GM19452 (cell line): ENCODE measurements at regions not wholly inside any gene's neighbourhood (a gene's known extent, or its start where the extent isn't known, plus 50 kb on each side); places are given as distances from the start of the nearest gene placed in this dataset.

Experiments used
- ATAC-seq: cut with Tn5 transposase; IDR thresholded peaks from one replicate; pipeline ENCODE4 v1.9.1; 2021; ENCODE audit not compliant: unreplicated experiment

GRCh38 chr6:2563635-2564034, 187.1 kb downstream of the MYLK4 start:
- peak; percentile 69 for ATAC-seq

DNA sequence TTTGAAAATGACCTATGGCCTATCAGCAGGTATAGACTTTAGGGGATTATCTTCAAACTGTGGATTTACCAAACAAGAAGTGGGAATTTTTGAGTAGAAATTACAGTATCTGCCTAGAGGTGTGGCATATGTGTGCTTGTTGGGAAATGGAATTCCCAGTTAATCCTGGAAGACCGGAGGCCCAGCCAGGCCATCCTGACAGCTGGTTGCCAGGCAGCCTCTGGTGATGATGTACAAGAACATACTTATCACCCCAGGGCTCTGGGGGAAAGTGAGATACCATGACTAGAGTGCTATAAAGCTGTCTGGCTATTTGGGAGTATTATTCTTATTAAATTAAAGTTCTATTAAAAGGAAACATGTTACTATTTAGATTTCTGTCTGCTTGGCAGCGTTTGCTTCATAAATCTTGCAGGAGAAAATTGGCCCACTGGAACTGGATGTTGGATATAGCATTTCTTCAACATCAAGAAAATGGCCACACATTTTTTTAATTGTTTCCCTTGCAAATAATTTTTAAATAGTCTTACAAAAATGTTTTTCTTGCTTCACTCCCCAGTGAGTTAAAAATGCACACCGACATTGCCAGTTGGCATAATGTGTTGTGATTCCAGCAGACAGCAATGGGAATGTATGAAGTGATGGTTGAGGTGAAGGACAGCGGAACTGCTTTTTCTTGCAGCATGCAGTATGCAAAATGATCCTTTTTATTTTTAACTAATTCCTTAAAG, 187.8 kb downstream of the MYLK4 start:
- ATAC-seq, result no peak

GRCh38 chr6:2560917-2561698, 189.6 kb downstream of the MYLK4 start:
- ATAC-seq, result no peak

GRCh38 chr6:2560140-2560818, 190.4 kb downstream of the MYLK4 start:
- ATAC-seq, result no peak

DNA sequence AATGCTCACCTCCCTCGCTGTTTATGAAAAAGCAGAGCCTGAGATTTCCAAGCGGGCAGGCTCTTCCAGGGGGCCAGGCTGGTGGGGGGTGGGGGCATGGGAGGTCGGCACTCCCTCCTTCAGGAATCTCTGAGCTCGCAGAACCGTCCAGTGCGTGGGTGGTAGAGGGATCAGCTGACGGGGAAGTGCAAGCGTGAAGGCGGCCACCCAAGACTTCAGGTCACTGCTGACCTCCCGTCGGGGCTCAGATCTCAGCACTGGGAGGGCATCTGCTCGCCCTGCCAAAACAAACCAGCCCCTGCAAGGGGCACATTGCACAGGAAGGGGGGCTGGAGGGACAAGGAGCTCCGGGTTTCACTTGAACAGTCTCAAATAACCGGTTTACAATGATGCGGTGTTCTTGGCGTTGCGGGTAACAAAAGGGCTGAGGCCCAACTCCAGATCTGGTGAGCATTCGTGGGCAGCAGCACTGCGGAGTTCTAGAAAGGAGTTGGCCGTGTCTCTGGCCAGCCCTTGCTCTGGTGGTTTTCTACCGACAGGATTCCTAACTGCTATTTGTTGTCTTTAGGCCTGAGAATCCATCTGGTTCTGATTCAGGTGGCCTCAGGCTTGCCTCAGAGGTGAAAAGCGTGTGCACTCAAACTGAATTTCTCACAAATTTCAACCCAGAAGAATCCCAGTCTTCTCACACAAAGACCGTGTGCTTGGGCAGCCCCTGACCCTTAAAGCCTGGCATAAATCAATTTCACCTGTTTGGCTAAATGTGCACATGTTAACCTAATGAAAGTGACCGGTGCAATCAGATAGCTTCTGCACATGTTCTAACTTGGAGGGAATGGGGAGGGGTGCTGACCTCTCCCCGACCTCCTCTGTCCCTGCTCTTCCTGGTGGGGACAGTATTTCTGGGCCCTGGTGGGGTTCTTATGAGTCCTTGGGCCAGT, 191.6 kb downstream of the MYLK4 start:
- no peak for ATAC-seq

- ATAC-seq, result no peak
Measured at GRCh38 chr6:2558098-2558680, 192.5 kb downstream of the MYLK4 start.

DNA sequence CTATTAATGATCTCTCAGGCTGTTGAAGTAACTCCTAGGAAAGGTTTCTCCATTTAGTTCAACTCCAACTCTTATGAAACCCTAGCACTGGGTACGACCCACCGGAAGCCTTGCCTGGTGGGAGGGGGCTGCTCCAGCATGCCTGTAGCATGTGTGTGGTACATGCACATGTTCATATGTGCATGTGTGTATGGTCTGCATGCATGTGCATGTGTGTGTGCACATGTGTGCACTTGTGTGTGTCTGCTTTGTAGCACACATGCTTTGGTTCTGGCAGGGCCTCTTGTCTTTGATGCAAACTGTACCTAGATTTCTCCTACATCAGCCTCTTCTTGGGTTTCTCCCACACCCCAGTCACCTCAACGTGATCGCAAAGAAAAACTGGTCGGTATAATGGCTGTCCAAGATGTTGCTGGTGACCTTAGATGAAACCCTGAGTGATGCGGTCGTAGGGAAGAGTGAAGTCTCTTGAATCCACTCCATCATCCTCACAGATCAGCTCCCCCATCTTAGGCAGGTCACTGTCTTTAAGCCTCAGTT, 193.5 kb downstream of the MYLK4 start:
- no peak for ATAC-seq

DNA sequence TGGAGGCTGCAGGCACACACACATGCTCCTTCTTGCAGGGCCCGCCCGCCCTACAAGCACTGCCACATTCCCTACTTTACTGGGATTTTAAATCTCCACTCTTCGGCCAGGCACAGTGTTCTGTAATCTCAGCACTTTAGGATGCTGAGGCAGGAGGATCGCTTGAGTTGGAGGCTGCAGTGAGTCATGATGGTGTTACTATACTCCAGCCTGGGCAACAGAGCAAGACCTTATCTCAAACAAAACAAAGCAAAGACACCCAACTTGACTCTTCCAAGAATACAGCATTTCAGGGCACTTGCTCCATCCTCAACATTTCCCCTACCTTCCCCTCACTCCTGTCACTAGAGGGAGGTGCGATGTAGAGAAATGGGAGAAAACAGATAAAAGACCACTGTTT, 194.0 kb downstream of the MYLK4 start:
- ATAC-seq, result no peak

DNA sequence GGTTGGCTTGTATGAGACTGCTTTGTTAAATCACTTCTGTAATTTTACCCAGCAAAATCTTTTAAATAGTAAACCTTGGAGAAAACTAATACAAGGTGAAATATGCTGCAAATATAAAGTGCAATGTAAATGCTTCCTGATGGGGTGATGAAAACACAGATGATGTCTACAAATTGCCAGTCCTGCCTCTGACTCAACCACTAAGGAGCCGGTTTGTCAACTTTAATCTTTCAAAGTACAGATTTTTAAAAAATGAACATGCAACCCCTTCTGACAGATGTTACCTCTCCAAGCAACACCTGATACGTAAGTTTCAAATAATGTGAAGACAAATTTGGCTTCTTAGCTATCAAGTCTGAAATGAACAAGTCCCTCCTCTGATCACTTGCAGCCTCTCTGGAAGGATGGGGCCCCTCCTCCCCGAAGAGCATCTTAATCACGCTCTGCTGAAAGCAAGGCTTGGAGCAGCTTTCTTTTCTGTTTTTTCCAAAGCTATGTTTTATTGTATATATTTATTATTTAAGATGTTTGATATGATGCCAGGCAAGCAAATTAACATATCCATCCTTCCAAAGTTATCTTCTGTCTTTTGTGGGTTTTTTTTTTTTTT, 196.0 kb downstream of the MYLK4 start:
- no peak for ATAC-seq

DNA sequence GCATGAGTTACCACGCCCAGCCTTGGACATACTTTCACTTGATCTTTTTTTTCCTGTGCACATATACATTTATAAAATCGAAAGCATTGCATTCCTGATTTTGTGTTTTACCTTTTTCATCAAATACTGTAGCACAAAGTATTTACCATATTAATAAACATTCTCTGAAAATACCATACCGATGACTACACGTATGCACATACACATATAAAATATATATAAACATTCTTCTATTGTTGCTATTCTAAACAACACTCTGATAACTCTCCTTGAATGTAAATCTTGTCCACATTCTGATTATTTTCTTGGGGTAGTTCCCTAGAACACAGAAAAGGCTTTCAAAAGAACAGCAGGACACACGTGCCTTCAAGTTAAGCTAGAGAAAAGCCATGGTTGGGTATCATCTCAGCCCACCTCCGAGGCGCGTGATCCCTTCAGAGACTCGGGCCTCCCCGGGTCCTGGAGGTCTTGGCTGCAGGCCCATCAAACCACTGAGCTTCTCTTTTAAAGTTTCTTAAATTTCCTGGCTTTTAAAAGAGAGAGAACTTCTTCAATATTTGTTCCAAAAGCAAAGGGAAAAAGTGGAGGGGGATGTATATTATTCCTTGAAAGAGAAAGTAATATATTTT, 198.1 kb downstream of the MYLK4 start:
- ATAC-seq, result no peak

DNA sequence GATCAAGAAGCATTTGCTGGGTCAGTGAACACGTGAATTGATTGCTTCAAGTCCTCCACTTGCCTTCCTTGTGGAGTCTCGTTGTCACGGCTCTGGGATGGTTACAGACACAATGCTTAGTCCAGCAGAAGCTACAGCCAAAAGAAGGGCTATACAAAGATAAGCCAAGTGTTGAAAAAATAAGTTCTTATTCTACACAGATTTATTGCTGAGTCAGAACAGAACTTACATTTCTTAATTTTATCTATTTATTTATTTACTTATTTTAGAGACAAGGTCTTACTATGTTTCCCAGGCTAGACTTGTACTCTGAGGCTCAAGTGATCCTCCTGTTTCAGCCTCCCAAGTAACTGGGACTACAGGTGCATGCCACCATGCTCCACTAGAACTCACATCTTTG, 199.0 kb downstream of the MYLK4 start:
- ATAC-seq, result no peak

DNA sequence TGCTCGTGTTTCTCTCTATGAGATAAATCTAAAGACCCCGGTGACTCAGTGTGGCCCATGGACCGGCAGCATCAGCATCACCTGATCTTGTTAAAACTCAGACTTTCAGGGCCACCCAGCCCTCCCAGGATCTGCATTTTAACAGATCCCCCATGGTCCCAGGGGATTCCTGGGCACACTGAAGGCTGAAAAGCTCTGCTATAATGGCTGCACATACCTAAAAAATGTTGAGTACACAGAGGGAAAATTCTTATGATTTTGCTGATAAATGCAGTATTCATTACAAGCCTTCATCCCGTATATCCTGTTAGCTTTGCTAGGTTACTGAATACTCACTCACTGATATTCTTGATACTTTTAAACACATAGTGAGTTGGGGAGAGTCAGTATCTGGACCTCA, 200.5 kb downstream of the MYLK4 start:
- ATAC-seq, result no peak

DNA sequence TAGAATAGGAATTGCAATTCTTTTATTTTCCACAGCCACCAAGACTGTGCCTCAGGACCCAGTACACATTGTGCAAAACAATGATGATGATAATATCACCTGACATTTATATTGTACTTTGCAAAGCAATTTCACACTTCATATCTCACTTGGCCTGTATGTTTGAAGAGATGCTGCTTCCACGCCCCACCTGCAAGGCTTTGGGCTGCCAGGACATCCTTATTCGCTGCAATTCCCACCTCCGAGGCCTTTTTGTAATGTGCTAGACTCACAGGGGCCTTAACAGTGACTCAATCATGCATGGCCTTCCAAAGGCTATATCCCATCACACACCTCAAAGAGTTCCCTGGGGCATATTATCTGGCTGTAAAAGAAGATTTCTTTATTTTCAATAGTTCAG, 200.9 kb downstream of the MYLK4 start:
- no peak for ATAC-seq

- ATAC-seq, result no peak
Measured at GRCh38 chr6:2547355-2547754, 203.4 kb downstream of the MYLK4 start.

GRCh38 chr6:2546901-2547300, 203.8 kb downstream of the MYLK4 start:
- ATAC-seq, result no peak

DNA sequence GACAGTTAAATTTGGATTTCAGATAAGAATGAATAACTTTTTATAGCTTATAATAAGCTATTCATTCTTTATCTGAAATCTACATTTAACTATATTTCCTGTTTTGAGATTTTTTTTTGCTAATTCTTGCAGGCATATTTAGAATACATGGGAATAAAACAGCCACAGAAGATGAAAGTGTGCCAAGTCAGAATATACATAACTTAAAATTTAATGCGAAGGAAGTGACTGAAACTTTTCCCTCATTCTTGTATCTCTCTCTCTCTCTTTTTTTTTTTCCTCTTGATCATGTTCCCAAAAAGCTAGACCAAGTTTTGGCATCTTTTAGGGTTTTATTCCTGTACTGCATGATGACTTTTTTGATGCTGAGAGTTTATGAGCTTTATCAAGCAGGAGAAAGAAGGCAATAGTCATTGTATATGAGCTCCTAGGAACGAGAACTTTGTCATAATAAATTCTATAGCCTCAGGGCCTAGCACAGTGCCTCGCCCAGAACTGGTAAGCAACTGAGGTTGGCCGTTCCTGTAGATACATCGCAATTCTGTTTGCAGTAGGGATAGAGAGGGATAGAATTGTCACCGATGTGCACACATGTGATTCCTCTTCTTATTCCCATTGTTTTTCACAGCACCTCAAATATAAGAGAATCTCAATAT, 205.2 kb downstream of the MYLK4 start:
- ATAC-seq, result no peak

GRCh38 chr6:2543321-2543720, 207.4 kb downstream of the MYLK4 start:
- no peak for ATAC-seq

- peak; percentile 86 for ATAC-seq
Measured at GRCh38 chr6:2542858-2543218, 207.9 kb downstream of the MYLK4 start.
